ENCODE measurements at regions not wholly inside any gene's neighbourhood (a gene's known extent, or its start where the extent isn't known, plus 50 kb on each side); places are given as distances from the start of the nearest gene placed in this dataset.
"Not testable (repeated sequence)": the region's sequence is repeated elsewhere in the genome, so short reads cannot be mapped to it uniquely, and the experiment has no call there.

GRCh38 chr9:66065735-66066134 lies 328.8 kb downstream of the FOXD4L4 start:
- POLR2A ChIA-PET; H3K4me3 ChIP-seq (replicated peaks in 1 of 2; ENCODE audit: low read depth in 1 of 2, low read length in 2 of 2); H3K9me2 ChIP-seq (ENCODE audit: insufficient read depth); H4K20me1 ChIP-seq (ENCODE audit: insufficient read depth); ATAC-seq; H3K27ac ChIP-seq (ENCODE audit: low read depth, low read length); H3K4me1 ChIP-seq (ENCODE audit: control insufficient read depth in 1 of 2, insufficient read depth in 2 of 2, low read length in 2 of 2); BruUV-seq (replicated peaks); DNase-seq (ENCODE audit: low read depth, low spot score); H3K9ac ChIP-seq (ENCODE audit: low read length); RAD21 ChIA-PET (ENCODE audit: low non-redundant PET in 1 of 2, low total read pairs in 2 of 2, uncharacterized antibody in 2 of 2, unreplicated experiment in 2 of 2); H3K36me3 ChIP-seq (ENCODE audit: control insufficient read depth in 1 of 2, insufficient read depth in 2 of 2, low read length in 2 of 2); H3K27me3 ChIP-seq (ENCODE audit: insufficient read depth, low read length); CTCF ChIA-PET; H3K79me2 ChIP-seq (ENCODE audit: insufficient read depth, low read length); H3K4me2 ChIP-seq (ENCODE audit: low read length); H3K9me3 ChIP-seq (ENCODE audit: control insufficient read depth in 1 of 2, insufficient read depth in 1 of 2, low read depth in 1 of 2, low read length in 2 of 2); intact Hi-C loops (cut with micrococcal nuclease); H2AFZ ChIP-seq (ENCODE audit: low read depth, low read length, poor library complexity, severe bottlenecking): not testable (repeated sequence)

- H3K27me3 ChIP-seq (ENCODE audit: insufficient read depth, low read length); H3K9me2 ChIP-seq (ENCODE audit: insufficient read depth); H4K20me1 ChIP-seq (ENCODE audit: insufficient read depth); intact Hi-C loops (cut with micrococcal nuclease); H3K4me2 ChIP-seq (ENCODE audit: low read length); CTCF ChIA-PET; ATAC-seq; H3K79me2 ChIP-seq (ENCODE audit: insufficient read depth, low read length); POLR2A ChIA-PET; BruUV-seq (replicated peaks); H3K36me3 ChIP-seq (ENCODE audit: control insufficient read depth in 1 of 2, insufficient read depth in 2 of 2, low read length in 2 of 2); RAD21 ChIA-PET (ENCODE audit: low non-redundant PET in 1 of 2, low total read pairs in 2 of 2, uncharacterized antibody in 2 of 2, unreplicated experiment in 2 of 2); H3K4me1 ChIP-seq (ENCODE audit: control insufficient read depth in 1 of 2, insufficient read depth in 2 of 2, low read length in 2 of 2); H3K9me3 ChIP-seq (ENCODE audit: control insufficient read depth in 1 of 2, insufficient read depth in 1 of 2, low read depth in 1 of 2, low read length in 2 of 2); H3K27ac ChIP-seq (ENCODE audit: low read depth, low read length); H3K9ac ChIP-seq (ENCODE audit: low read length); DNase-seq (ENCODE audit: low read depth, low spot score); H2AFZ ChIP-seq (ENCODE audit: low read depth, low read length, poor library complexity, severe bottlenecking); H3K4me3 ChIP-seq (replicated peaks in 1 of 2; ENCODE audit: low read depth in 1 of 2, low read length in 2 of 2): not testable (repeated sequence)
Measured at GRCh38 chr9:66067231-66067630, 330.3 kb downstream of the FOXD4L4 start.

GRCh38 chr9:66068451-66068989 lies 331.6 kb downstream of the FOXD4L4 start:
- CTCF ChIA-PET; POLR2A ChIA-PET; H3K9me3 ChIP-seq (ENCODE audit: control insufficient read depth in 1 of 2, insufficient read depth in 1 of 2, low read depth in 1 of 2, low read length in 2 of 2); H3K9ac ChIP-seq (ENCODE audit: low read length); H4K20me1 ChIP-seq (ENCODE audit: insufficient read depth); H3K4me2 ChIP-seq (ENCODE audit: low read length); ATAC-seq; H3K4me3 ChIP-seq (replicated peaks in 1 of 2; ENCODE audit: low read depth in 1 of 2, low read length in 2 of 2); H3K27ac ChIP-seq (ENCODE audit: low read depth, low read length); RAD21 ChIA-PET (ENCODE audit: low non-redundant PET in 1 of 2, low total read pairs in 2 of 2, uncharacterized antibody in 2 of 2, unreplicated experiment in 2 of 2); H2AFZ ChIP-seq (ENCODE audit: low read depth, low read length, poor library complexity, severe bottlenecking); H3K79me2 ChIP-seq (ENCODE audit: insufficient read depth, low read length); H3K27me3 ChIP-seq (ENCODE audit: insufficient read depth, low read length); DNase-seq (ENCODE audit: low read depth, low spot score); H3K9me2 ChIP-seq (ENCODE audit: insufficient read depth); H3K36me3 ChIP-seq (ENCODE audit: control insufficient read depth in 1 of 2, insufficient read depth in 2 of 2, low read length in 2 of 2); BruUV-seq (replicated peaks); H3K4me1 ChIP-seq (ENCODE audit: control insufficient read depth in 1 of 2, insufficient read depth in 2 of 2, low read length in 2 of 2); intact Hi-C loops (cut with micrococcal nuclease): not testable (repeated sequence)

- H3K27ac ChIP-seq (ENCODE audit: low read depth, low read length); DNase-seq (ENCODE audit: low read depth, low spot score); H3K27me3 ChIP-seq (ENCODE audit: insufficient read depth, low read length); H3K36me3 ChIP-seq (ENCODE audit: control insufficient read depth in 1 of 2, insufficient read depth in 2 of 2, low read length in 2 of 2); H4K20me1 ChIP-seq (ENCODE audit: insufficient read depth); RAD21 ChIA-PET (ENCODE audit: low non-redundant PET in 1 of 2, low total read pairs in 2 of 2, uncharacterized antibody in 2 of 2, unreplicated experiment in 2 of 2); H3K9me3 ChIP-seq (ENCODE audit: control insufficient read depth in 1 of 2, insufficient read depth in 1 of 2, low read depth in 1 of 2, low read length in 2 of 2); H3K4me3 ChIP-seq (replicated peaks in 1 of 2; ENCODE audit: low read depth in 1 of 2, low read length in 2 of 2); intact Hi-C loops (cut with micrococcal nuclease); ATAC-seq; H3K4me2 ChIP-seq (ENCODE audit: low read length); CTCF ChIA-PET; POLR2A ChIA-PET; H3K79me2 ChIP-seq (ENCODE audit: insufficient read depth, low read length); BruUV-seq (replicated peaks); H3K9ac ChIP-seq (ENCODE audit: low read length); H3K9me2 ChIP-seq (ENCODE audit: insufficient read depth); H3K4me1 ChIP-seq (ENCODE audit: control insufficient read depth in 1 of 2, insufficient read depth in 2 of 2, low read length in 2 of 2); H2AFZ ChIP-seq (ENCODE audit: low read depth, low read length, poor library complexity, severe bottlenecking): not testable (repeated sequence)
Measured at GRCh38 chr9:66069025-66069424, 332.1 kb downstream of the FOXD4L4 start.

- BruUV-seq (replicated peaks); H3K4me1 ChIP-seq (ENCODE audit: control insufficient read depth in 1 of 2, insufficient read depth in 2 of 2, low read length in 2 of 2); DNase-seq (ENCODE audit: low read depth, low spot score); CTCF ChIA-PET; intact Hi-C loops (cut with micrococcal nuclease); H3K79me2 ChIP-seq (ENCODE audit: insufficient read depth, low read length); H3K4me3 ChIP-seq (replicated peaks in 1 of 2; ENCODE audit: low read depth in 1 of 2, low read length in 2 of 2); H3K27me3 ChIP-seq (ENCODE audit: insufficient read depth, low read length); H3K9me2 ChIP-seq (ENCODE audit: insufficient read depth); H3K27ac ChIP-seq (ENCODE audit: low read depth, low read length); RAD21 ChIA-PET (ENCODE audit: low non-redundant PET in 1 of 2, low total read pairs in 2 of 2, uncharacterized antibody in 2 of 2, unreplicated experiment in 2 of 2); H3K4me2 ChIP-seq (ENCODE audit: low read length); H3K9ac ChIP-seq (ENCODE audit: low read length); POLR2A ChIA-PET; H3K36me3 ChIP-seq (ENCODE audit: control insufficient read depth in 1 of 2, insufficient read depth in 2 of 2, low read length in 2 of 2); H3K9me3 ChIP-seq (ENCODE audit: control insufficient read depth in 1 of 2, insufficient read depth in 1 of 2, low read depth in 1 of 2, low read length in 2 of 2); H2AFZ ChIP-seq (ENCODE audit: low read depth, low read length, poor library complexity, severe bottlenecking); ATAC-seq; H4K20me1 ChIP-seq (ENCODE audit: insufficient read depth): not testable (repeated sequence)
Measured at GRCh38 chr9:66073111-66073510, 336.2 kb downstream of the FOXD4L4 start.
